SK-N-MC (cell line): ENCODE measurements at regions not wholly inside any gene's neighbourhood (a gene's known extent, or its start where the extent isn't known, plus 50 kb on each side); places are given as distances from the start of the nearest gene placed in this dataset.

Experiments used
- EZH2 ChIP-seq: fragments of 200-600 bp; sonication (generic); IDR thresholded peaks from one replicate; pipeline ENCODE4 v1.6.1; 2017; ENCODE audit warnings: antibody characterized with exemption
- FOXP2 ChIP-seq: optimal IDR thresholded peaks from 2 replicates; pipeline ENCODE3; 2011; ENCODE audit warnings: mild to moderate bottlenecking, moderate library complexity; ENCODE audit not compliant: insufficient read depth; ENCODE audit errors: extremely low read length, control extremely low read depth
- POLR2AphosphoS5 ChIP-seq: IDR thresholded peaks from 2 replicates; pipeline ENCODE4 v1.6.1; 2012; ENCODE audit warnings: mild to moderate bottlenecking, low read depth, low read length, borderline replicate concordance

DNA sequence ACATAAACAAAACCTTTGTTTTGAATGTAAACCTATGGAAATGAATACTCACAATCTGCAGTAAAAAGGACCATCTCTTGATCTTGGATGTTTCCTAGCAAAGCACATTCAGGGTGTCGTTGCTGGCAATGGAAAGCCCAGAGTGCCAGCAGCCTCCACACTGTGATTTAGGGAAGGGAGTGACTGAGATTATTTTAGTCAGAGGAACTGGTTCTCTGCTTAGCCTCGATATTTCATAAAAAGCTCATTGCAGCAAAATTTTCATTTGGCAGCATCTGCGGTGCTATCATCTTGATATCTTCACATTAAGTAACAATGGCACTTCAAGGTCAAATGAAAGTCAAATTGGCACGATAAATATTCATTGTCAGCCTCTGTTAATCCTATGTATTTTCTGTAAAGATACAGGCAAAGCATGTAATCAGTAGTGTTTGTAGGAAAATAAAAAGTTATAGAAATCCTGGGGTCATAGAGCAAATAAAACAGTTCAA lies 116.0 kb downstream of the MACIR start:
- TF ChIP-seq POLR2AphosphoS5 (no peak), EZH2 (no peak), FOXP2 (no peak)
